ENCODE measurements at regions not wholly inside any gene's neighbourhood (a gene's known extent, or its start where the extent isn't known, plus 50 kb on each side); places are given as distances from the start of the nearest gene placed in this dataset.

DNA sequence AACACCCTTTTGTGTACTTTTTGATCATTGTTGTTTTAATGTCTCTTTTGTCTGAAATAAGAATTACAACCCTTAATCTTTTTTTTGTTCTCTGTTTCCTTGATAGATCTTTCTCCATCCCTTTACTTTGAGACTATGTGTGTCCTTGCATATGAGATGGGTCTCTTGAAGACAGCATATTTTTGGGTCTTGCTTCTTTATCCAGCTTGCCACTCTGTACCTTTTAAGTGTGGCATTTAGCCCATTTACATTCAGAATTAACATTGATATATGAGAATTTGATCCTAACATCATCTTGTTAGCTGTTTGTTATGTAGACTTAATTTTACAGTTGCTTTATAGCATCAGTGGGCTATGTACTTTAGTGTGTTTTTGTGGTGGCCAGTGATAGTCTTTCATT, 382.5 kb downstream of the MED10 start (continued):
- TF ChIP-seq, protein P1, sequence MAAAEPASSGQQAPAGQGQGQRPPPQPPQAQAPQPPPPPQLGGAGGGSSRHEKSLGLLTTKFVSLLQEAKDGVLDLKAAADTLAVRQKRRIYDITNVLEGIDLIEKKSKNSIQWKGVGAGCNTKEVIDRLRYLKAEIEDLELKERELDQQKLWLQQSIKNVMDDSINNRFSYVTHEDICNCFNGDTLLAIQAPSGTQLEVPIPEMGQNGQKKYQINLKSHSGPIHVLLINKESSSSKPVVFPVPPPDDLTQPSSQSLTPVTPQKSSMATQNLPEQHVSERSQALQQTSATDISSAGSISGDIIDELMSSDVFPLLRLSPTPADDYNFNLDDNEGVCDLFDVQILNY (CRISPR knock-in tag; IDR thresholded peaks at IDR 0.05): no peak
- TF ChIP-seq, protein P2, sequence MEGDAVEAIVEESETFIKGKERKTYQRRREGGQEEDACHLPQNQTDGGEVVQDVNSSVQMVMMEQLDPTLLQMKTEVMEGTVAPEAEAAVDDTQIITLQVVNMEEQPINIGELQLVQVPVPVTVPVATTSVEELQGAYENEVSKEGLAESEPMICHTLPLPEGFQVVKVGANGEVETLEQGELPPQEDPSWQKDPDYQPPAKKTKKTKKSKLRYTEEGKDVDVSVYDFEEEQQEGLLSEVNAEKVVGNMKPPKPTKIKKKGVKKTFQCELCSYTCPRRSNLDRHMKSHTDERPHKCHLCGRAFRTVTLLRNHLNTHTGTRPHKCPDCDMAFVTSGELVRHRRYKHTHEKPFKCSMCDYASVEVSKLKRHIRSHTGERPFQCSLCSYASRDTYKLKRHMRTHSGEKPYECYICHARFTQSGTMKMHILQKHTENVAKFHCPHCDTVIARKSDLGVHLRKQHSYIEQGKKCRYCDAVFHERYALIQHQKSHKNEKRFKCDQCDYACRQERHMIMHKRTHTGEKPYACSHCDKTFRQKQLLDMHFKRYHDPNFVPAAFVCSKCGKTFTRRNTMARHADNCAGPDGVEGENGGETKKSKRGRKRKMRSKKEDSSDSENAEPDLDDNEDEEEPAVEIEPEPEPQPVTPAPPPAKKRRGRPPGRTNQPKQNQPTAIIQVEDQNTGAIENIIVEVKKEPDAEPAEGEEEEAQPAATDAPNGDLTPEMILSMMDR (IDR thresholded peaks at IDR 0.05): no peak
- TF ChIP-seq FOXP1 (CRISPR knock-in tag; IDR thresholded peaks at IDR 0.05; ENCODE audit: borderline replicate concordance): no peak
- TF ChIP-seq, protein P3, sequence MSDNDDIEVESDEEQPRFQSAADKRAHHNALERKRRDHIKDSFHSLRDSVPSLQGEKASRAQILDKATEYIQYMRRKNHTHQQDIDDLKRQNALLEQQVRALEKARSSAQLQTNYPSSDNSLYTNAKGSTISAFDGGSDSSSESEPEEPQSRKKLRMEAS (CRISPR knock-in tag; IDR thresholded peaks at IDR 0.05): no peak
- TF ChIP-seq GTF2I (CRISPR knock-in tag; conservative IDR thresholded peaks at IDR 0.05): no peak
- no peak for TF ChIP-seq ETV6 (CRISPR knock-in tag; IDR thresholded peaks at IDR 0.05)
- TF ChIP-seq, protein P4, sequence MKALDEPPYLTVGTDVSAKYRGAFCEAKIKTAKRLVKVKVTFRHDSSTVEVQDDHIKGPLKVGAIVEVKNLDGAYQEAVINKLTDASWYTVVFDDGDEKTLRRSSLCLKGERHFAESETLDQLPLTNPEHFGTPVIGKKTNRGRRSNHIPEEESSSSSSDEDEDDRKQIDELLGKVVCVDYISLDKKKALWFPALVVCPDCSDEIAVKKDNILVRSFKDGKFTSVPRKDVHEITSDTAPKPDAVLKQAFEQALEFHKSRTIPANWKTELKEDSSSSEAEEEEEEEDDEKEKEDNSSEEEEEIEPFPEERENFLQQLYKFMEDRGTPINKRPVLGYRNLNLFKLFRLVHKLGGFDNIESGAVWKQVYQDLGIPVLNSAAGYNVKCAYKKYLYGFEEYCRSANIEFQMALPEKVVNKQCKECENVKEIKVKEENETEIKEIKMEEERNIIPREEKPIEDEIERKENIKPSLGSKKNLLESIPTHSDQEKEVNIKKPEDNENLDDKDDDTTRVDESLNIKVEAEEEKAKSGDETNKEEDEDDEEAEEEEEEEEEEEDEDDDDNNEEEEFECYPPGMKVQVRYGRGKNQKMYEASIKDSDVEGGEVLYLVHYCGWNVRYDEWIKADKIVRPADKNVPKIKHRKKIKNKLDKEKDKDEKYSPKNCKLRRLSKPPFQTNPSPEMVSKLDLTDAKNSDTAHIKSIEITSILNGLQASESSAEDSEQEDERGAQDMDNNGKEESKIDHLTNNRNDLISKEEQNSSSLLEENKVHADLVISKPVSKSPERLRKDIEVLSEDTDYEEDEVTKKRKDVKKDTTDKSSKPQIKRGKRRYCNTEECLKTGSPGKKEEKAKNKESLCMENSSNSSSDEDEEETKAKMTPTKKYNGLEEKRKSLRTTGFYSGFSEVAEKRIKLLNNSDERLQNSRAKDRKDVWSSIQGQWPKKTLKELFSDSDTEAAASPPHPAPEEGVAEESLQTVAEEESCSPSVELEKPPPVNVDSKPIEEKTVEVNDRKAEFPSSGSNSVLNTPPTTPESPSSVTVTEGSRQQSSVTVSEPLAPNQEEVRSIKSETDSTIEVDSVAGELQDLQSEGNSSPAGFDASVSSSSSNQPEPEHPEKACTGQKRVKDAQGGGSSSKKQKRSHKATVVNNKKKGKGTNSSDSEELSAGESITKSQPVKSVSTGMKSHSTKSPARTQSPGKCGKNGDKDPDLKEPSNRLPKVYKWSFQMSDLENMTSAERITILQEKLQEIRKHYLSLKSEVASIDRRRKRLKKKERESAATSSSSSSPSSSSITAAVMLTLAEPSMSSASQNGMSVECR (CRISPR knock-in tag; IDR thresholded peaks at IDR 0.05; ENCODE audit: borderline replicate concordance): no peak
- TF ChIP-seq EMX1 (CRISPR knock-in tag; IDR thresholded peaks at IDR 0.05): no peak
- TF ChIP-seq, protein P5, sequence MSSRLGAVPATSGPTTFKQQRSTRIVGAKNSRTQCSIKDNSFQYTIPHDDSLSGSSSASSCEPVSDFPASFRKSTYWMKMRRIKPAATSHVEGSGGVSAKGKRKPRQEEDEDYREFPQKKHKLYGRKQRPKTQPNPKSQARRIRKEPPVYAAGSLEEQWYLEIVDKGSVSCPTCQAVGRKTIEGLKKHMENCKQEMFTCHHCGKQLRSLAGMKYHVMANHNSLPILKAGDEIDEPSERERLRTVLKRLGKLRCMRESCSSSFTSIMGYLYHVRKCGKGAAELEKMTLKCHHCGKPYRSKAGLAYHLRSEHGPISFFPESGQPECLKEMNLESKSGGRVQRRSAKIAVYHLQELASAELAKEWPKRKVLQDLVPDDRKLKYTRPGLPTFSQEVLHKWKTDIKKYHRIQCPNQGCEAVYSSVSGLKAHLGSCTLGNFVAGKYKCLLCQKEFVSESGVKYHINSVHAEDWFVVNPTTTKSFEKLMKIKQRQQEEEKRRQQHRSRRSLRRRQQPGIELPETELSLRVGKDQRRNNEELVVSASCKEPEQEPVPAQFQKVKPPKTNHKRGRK (CRISPR knock-in tag; IDR thresholded peaks at IDR 0.05; ENCODE audit: borderline replicate concordance): no peak
- TF ChIP-seq, protein P6, sequence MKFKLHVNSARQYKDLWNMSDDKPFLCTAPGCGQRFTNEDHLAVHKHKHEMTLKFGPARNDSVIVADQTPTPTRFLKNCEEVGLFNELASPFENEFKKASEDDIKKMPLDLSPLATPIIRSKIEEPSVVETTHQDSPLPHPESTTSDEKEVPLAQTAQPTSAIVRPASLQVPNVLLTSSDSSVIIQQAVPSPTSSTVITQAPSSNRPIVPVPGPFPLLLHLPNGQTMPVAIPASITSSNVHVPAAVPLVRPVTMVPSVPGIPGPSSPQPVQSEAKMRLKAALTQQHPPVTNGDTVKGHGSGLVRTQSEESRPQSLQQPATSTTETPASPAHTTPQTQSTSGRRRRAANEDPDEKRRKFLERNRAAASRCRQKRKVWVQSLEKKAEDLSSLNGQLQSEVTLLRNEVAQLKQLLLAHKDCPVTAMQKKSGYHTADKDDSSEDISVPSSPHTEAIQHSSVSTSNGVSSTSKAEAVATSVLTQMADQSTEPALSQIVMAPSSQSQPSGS (CRISPR knock-in tag; IDR thresholded peaks at IDR 0.05; ENCODE audit: borderline replicate concordance, low read depth): no peak
- TF ChIP-seq ESRRA (CRISPR knock-in tag; IDR thresholded peaks at IDR 0.05; ENCODE audit: borderline replicate concordance): no peak
- TF ChIP-seq IRF2 (CRISPR knock-in tag; IDR thresholded peaks at IDR 0.05; ENCODE audit: borderline replicate concordance, low read depth): no peak
- no peak for TF ChIP-seq TP53 (CRISPR knock-in tag; IDR thresholded peaks at IDR 0.05)
- no peak for TF ChIP-seq MXD4 (CRISPR knock-in tag; IDR thresholded peaks at IDR 0.05; ENCODE audit: borderline replicate concordance)
- no peak for TF ChIP-seq NFE2L1 (CRISPR knock-in tag; IDR thresholded peaks at IDR 0.05)

DNA sequence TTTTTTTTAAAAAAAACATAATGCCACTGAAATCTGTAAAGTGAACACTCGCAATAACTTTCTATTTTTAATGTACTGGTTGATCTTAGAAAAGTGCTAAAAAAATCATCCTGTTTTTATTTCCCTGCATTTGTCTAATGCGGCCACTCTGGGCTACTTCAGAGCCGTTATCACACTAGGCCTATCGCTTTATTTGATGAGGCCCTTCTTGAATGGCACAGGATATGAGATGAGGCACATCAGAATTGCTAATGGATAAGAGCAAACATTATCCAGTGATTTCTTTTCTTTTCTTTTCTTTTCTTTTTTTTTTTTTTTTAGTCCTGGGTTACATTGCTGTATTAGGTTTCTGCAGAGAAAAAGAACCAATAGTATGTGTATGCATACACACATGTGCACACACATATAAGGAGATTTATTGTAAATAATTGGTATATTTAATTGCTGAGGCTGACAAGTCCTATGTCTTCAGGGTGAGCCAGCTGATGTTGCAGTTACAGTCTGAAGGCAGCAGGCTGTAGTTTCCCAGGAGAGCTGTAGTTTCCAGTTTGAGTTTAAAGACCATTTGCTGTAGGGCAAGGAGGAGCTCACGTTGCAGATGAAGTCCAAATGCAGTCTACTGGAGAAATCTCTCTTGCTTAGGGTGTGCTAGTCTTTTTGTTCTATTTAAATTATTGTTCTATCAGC, 391.7 kb downstream of the MED10 start:
- Mint-ChIP-seq H3K4me1 (peaks cover 9% of the 10 kb centered on the region), H3K27ac (no peak overlapping the region), H3K4me3 (no peak overlapping the region), H3K9me3 (peaks cover 21% of the 10 kb centered on the region), H3K36me3 (no peaks in the 10 kb centered on the region), H3K27me3 (ENCODE audit: low read depth) (no peaks in the 10 kb centered on the region)
- DNase-seq (ENCODE audit: low spot score): no peak
- ATAC-seq: no peak
- TF ChIP-seq, protein P7, sequence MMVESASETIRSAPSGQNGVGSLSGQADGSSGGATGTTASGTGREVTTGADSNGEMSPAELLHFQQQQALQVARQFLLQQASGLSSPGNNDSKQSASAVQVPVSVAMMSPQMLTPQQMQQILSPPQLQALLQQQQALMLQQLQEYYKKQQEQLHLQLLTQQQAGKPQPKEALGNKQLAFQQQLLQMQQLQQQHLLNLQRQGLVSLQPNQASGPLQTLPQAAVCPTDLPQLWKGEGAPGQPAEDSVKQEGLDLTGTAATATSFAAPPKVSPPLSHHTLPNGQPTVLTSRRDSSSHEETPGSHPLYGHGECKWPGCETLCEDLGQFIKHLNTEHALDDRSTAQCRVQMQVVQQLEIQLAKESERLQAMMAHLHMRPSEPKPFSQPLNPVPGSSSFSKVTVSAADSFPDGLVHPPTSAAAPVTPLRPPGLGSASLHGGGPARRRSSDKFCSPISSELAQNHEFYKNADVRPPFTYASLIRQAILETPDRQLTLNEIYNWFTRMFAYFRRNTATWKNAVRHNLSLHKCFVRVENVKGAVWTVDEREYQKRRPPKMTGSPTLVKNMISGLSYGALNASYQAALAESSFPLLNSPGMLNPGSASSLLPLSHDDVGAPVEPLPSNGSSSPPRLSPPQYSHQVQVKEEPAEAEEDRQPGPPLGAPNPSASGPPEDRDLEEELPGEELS (CRISPR knock-in tag; IDR thresholded peaks at IDR 0.05): no peak
- ChIA-PET CTCF (interaction anchor here (0.6 to 1.0 kb wide), 4 partner anchors 24 to 53 kb away, joined by 3 read pairs; no protein-coding TSS in a partner anchor), POLR2A (no interaction called here)
